ES-I3 (cell line): ENCODE measurements at regions not wholly inside any gene's neighbourhood (a gene's known extent, or its start where the extent isn't known, plus 50 kb on each side); places are given as distances from the start of the nearest gene placed in this dataset.
"Not testable (repeated sequence)": the region's sequence is repeated elsewhere in the genome, so short reads cannot be mapped to it uniquely, and the experiment has no call there.

Source experiments
- H3K36me3 ChIP-seq: 2 replicates; pipeline ENCODE4 v1.6.1; 2013; ENCODE audit warnings: mild to moderate bottlenecking, low read length, control low read depth, moderate library complexity; ENCODE audit not compliant: insufficient read depth
- H3K4me1 ChIP-seq: 2 replicates; pipeline ENCODE4 v1.6.1; 2013; ENCODE audit warnings: mild to moderate bottlenecking, control low read depth, low read length; ENCODE audit not compliant: insufficient read depth
- H3K9ac ChIP-seq: 2 replicates; pipeline ENCODE4 v1.6.1; 2013; ENCODE audit warnings: low read depth, mild to moderate bottlenecking, low read length, moderate library complexity
- H3K9me3 ChIP-seq: 2 replicates; pipeline ENCODE4 v1.6.1; 2013; ENCODE audit warnings: mild to moderate bottlenecking, low read length, moderate library complexity; ENCODE audit not compliant: control insufficient read depth, insufficient read depth

DNA sequence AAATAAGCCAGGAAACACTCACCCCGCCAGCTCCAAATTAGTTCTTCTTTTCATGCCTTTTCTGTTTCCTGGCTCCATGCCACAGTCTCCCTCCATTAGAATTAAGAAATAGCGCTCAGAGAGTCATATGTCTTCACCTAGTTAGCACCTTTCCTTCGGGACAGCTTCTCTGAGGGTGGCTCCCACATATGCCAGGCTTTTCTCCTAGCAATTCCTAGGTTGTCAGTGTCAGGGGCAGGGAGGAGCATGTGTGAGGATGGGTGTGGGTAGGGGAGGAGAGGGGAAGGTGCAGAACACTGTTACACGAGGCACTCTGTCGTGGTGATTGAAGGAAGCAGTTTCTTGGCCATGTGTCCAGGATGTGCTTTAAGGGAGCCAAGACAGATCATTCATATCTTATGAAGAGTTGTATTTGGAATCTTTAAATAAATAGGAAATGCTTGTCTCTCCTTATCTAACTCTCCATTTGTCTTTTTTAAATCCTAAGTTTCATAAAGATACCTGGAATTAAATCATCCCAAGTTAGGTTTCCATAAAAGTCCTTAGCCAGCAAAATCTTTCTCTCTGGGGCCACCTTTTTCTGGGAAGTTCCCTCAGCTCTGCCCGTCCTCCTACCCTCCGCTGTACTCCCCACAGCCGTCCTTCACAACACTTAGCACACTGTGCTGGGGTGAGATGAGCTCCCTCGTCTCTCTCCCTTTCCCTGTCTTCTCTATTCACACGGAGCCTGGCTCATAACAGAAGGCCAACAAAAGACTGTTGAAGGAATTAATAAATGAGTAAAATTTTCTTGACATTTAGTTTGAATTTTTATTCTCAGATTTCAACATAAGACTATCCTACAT is 361.0 kb downstream of the CD83 start:
- H3K36me3 ChIP-seq = peaks cover 10% of the 10 kb centered on the region; the same call in 1 of the 2 replicates
- no peaks in the 10 kb centered on the region for H3K4me1 ChIP-seq
- H3K9ac ChIP-seq = no peak overlapping the region
- H3K9me3 ChIP-seq = peaks cover 11% of the 10 kb centered on the region

DNA sequence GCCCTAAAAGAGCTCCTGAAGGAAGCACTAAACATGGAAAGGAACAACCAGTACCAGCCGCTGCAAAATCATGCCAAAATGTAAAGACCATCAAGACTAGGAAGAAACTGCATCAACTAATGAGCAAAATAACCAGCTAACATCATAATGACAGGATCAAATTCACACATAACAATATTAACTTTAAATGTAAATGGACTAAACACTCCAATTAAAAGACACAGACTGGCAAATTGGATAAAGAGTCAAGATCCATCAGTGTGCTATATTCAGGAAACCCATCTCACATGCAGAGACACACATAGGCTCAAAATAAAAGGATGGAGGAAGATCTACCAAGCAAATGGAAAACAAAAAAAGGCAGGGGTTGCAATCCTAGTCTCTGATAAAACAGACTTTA is 364.4 kb downstream of the CD83 start:
- Histone ChIP-seq H3K9me3 (peaks cover 13% of the 10 kb centered on the region), H3K36me3 (peaks cover 10% of the 10 kb centered on the region; the same call in 1 of the 2 replicates)
- not testable (repeated sequence) for H3K9ac ChIP-seq, H3K4me1 ChIP-seq

DNA sequence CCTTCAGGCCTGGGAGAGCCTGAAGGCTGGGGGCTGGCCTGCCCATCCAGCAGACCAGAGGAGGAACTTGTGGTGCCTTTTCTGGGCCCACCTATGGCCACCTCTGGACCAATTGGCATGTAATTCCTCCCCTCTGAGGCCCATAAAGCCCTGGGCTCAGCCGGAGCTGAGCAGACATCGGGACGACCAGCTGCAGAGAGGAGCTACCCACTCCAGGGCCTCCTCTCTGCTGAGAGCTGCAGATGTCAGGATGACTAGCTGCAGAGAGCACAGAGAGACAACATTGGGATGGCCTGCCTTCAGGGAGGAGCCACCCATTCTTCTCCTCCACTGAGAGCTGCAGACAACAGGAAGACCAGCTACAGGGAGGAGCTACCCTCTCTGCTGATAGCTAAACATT is 370.1 kb downstream of the CD83 start:
- H3K9ac ChIP-seq = no peak overlapping the region
- H3K4me1 ChIP-seq = no peaks in the 10 kb centered on the region
- H3K36me3 ChIP-seq = no peaks in the 10 kb centered on the region
- peaks cover 16% of the 10 kb centered on the region; the same call in 1 of the 2 replicates for H3K9me3 ChIP-seq

DNA sequence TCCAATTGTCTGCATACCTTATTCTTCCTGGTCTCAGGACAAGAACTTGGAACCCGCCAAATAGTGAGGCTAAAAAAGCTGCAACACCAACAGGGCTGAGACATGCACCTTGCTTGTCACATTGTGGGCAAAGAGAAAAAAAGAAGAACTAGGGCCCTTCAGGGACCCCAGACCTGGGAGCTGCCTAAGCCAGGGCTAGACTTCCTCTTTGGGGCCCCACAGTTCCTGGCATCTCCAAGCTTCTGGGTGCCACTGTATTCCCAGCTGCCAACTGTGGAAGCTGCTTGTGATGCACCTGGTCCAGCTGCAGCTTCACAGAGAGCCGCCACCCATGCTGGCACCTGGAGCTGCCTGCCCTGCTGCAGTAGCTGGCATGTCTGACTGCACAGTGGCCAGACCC is 370.6 kb downstream of the CD83 start:
- H3K36me3 ChIP-seq = no peaks in the 10 kb centered on the region
- H3K9me3 ChIP-seq = peaks cover 16% of the 10 kb centered on the region; the same call in 1 of the 2 replicates
- no peaks in the 10 kb centered on the region for H3K4me1 ChIP-seq
- no peak overlapping the region for H3K9ac ChIP-seq

DNA sequence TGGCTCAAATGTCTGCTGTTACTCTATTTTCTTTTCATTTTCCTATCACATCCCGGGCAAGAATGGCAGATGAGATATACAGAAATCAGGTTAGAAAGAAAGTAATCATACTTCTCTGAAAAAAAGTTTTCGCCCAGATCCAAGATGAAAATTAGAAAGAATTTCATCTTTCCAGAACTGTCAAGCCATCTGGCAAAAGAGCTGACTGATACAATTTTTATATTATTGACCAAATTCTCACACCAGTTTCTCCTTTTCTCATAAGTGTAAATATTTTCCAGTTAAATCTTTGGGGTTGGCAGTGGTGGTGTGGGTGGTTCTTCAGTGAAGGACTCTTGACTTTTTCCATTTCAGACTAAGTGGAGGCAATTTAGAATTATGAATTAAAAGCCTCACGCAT is 371.9 kb downstream of the CD83 start:
- Histone ChIP-seq H3K9ac (no peak overlapping the region), H3K4me1 (no peaks in the 10 kb centered on the region), H3K9me3 (peaks cover 16% of the 10 kb centered on the region; the same call in 1 of the 2 replicates), H3K36me3 (no peaks in the 10 kb centered on the region)

DNA sequence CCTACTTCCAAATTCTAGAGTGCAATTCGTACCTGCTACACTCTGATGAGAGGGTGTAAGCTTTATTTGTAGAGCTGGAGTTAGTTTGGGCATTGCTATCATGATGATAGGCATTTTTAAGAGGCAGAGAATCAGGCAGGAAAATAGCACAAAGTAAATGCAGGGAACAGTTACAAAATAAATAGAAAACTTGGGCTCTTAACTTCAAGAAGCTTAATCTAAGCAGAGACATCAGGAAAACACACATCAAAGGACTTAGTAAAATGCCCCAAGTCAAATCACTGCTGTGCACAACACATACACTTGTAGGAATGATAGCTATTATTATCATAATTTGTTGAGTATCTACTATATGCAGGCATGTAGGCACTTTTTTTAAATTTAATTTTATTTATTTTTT is 381.2 kb downstream of the CD83 start:
- Histone ChIP-seq H3K9me3 (no peaks in the 10 kb centered on the region), H3K9ac (no peak overlapping the region)

DNA sequence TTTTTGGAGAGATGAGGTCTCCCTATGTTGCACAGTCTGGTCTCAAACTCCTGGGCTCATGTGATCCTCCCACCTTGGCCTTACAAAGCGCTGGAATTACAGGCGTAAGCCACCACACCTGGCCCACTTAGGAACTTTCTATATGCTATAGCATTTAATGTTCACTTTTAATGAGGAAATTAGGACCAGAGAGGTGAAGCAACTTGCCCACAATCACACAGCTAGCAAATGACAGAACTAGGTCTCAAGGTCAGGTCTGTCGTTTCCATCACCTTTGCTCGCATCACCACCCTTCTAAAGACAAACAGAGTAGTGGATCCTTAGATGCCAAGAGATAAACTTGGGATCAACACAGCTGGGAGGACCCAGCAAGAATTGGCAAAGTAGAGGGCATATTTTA is 381.7 kb downstream of the CD83 start:
- H3K9me3 ChIP-seq = no peaks in the 10 kb centered on the region
- H3K36me3 ChIP-seq = no peaks in the 10 kb centered on the region
- H3K9ac ChIP-seq = no peak overlapping the region
- H3K4me1 ChIP-seq = no peaks in the 10 kb centered on the region

More for the DNA sequence above, 381.2 kb downstream of the CD83 start:
- H3K36me3 ChIP-seq = no peaks in the 10 kb centered on the region
- H3K4me1 ChIP-seq = no peaks in the 10 kb centered on the region

DNA sequence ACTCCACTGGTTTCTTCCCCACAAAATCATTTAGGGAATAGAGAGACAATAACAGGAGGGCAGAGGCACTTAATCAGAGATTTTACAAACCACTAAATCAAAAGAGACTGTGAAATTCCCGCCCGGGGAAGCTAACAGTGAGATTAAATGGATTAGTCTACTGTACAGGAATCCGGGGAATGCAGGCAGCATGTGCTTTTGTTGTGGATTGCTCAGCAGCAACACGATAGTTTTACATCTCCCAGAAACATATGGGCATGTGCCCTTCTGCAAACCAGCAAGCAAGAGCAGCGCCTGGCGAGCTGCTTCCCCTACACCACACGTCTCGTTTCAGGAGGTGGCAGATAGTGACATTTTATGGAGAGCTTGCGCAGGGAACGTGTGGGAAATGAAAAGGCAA is 382.3 kb downstream of the CD83 start:
- no peaks in the 10 kb centered on the region for H3K9me3 ChIP-seq
- no peaks in the 10 kb centered on the region for H3K4me1 ChIP-seq
- no peaks in the 10 kb centered on the region for H3K36me3 ChIP-seq
- H3K9ac ChIP-seq = no peak overlapping the region

DNA sequence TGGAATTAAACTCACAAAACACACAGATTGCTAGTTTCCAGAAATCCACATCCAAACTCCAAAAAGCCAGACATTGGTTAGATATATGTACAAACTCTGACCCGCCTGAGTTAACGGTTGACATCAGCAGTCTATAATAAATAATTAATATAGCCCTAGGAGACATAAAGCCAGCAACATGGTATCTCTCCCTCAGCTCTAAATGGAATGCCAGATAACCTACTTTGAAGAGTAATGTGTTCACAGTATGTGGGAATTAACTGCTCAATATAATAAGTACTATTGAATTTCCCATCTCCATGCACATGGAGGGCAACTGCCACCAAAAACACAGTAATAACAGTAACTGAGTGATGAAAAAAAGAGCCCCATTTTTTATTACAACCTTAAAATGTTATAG is 383.2 kb downstream of the CD83 start:
- Histone ChIP-seq H3K9me3 (no peaks in the 10 kb centered on the region), H3K9ac (no peak overlapping the region), H3K4me1 (no peaks in the 10 kb centered on the region), H3K36me3 (no peaks in the 10 kb centered on the region)

DNA sequence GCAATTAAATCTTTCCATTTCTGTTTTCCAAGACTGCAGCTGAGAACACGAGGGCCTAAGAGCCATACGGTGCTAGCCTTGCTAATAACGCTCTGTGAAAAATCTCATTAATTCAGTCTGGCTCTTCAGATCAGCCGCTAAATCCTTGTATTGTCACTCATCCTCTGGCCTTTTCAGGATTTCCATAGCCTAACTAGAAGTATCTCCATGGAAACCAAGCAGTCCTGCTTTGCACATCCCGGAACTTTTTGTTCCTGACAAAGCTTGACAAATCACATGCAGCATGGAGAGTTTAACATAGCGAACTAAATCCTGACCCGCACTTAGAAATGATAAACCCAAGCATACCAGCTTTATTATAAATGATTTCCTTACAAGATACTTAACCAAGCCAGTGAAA is 383.7 kb downstream of the CD83 start:
- Histone ChIP-seq H3K9me3 (no peaks in the 10 kb centered on the region), H3K9ac (no peak overlapping the region), H3K4me1 (no peaks in the 10 kb centered on the region), H3K36me3 (no peaks in the 10 kb centered on the region)

DNA sequence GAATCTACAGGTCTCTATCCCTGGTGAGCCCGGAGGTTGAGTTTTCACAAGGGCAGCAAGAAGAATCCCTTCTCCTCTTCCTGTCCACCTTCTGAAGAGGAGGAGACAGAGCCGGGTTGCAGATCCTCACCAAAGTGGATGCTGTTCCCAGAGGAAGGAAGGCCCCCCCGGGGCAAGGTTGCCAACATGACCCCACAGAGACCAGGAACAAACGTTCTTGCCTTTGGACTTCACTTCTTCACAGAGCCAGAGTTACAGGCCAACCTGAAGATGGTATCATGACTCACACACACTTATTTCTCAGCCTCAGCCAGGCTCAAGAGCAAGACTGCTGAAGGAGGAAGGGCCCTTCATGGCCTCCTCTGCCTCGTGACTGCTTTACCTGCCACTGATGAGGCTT is 384.3 kb downstream of the CD83 start:
- no peak overlapping the region for H3K9ac ChIP-seq
- no peaks in the 10 kb centered on the region for H3K36me3 ChIP-seq
- H3K4me1 ChIP-seq = no peaks in the 10 kb centered on the region
- no peaks in the 10 kb centered on the region for H3K9me3 ChIP-seq

DNA sequence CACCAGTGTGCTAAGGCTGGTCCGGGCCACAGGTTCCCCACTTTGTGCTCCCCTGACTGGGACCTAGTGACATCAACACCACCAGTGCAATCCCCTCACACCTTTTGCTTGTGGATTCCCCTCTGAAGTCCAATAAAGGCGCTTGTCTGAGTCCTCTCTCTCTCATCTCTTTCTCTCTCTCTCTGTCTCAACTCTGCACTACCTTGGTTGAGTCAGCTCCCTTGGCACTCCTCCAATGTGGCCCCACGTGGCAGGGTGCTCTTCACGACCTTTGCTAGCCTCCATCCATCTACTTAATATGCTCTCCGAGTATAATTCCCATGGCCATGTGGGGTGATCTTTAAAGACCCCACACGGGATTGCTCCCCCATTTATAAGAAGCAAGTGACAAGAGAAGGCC is 385.0 kb downstream of the CD83 start:
- H3K9me3 ChIP-seq = no peaks in the 10 kb centered on the region
- no peaks in the 10 kb centered on the region for H3K36me3 ChIP-seq
- H3K4me1 ChIP-seq = no peaks in the 10 kb centered on the region
- no peak overlapping the region for H3K9ac ChIP-seq

DNA sequence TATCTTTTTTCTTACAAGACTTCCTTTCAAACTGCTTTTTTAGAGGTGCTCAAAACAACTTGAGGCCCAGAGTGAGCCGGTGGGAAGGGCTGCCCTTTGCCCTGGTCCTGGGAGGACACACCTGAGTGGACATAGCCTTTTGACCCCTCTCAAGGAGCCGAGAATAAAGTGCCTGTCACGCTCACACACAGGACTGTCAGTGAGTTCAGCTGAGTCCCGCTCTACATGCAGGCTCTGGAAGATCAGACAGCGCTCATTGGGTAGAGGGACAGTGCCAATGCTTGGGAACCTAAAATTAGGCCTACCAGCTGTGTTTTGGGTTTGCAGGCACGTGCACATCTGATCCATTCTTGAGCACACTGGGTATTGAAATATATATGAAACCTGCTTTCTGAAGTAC is 387.8 kb downstream of the CD83 start:
- Histone ChIP-seq H3K9me3 (no peaks in the 10 kb centered on the region), H3K9ac (no peak overlapping the region), H3K4me1 (no peaks in the 10 kb centered on the region), H3K36me3 (no peaks in the 10 kb centered on the region)

DNA sequence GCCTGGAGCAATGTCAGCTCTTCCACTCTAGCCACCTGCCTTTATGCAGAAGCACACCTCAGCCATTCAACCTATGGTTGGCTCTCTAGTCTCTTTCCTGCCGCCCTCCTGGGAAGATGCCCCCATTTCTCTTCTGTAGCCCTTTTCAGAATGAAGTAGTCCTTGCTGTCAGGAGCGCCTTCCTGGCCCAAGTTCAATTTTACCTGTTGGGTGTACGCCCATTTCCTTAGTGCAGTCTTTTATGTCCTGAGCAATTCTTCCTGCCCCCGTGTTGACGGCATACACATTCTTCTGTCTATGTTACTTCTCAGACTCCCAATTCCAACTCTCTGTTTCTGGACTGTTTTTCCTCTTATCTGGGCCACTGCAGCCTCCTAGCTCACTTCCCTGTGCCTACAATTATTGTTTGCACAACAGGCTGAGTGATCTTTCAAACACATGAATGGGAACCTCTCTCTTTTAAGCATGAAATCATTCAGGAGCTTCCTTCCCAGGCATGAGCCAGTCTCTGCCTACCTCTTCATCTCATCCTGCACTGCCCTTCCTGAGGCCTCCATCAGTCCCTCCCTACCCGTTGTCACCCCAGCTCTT is 389.2 kb downstream of the CD83 start:
- Histone ChIP-seq H3K9ac (no peak overlapping the region), H3K36me3 (no peaks in the 10 kb centered on the region), H3K9me3 (no peaks in the 10 kb centered on the region), H3K4me1 (no peaks in the 10 kb centered on the region)

DNA sequence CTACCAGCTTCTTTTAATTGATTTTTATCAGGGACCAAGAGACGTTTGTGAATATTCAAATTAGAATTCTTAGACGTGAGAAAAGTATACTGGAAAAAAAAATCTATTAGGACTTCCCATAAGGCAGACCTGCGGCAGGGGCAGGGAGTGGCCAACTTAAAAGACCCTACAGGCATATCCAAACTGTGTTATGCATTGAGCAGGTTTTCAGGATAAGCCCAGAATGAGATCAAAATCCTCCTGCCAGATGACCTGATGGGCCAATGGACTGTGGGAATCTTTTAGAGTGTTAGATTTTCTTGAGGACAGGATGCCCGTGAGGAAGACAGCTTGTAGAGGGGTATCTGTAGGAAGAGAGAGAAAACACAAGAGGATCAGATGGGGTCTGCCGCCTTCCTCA is 391.5 kb downstream of the CD83 start:
- no peaks in the 10 kb centered on the region for H3K9me3 ChIP-seq
- H3K36me3 ChIP-seq = no peaks in the 10 kb centered on the region
- no peak overlapping the region for H3K9ac ChIP-seq
- no peaks in the 10 kb centered on the region for H3K4me1 ChIP-seq
